Smooth muscle cell (in vitro differentiated cells): ENCODE measurements at regions not wholly inside any gene's neighbourhood (a gene's known extent, or its start where the extent isn't known, plus 50 kb on each side); places are given as distances from the start of the nearest gene placed in this dataset.

Source experiments
- DNase-seq: peaks from one replicate; lab custom pipeline; 2025; ENCODE audit not compliant: unreplicated experiment; lab: John Stamatoyannopoulos, UW
- H2AFZ ChIP-seq: fragments of 200-600 bp; sonication (generic); 2 replicates; pipeline ENCODE4 v1.6.0; 2016; ENCODE audit warnings: antibody characterized with exemption, low read depth, mild to moderate bottlenecking
- H3F3A ChIP-seq: fragments of 200-600 bp; sonication (generic); 2 replicates; pipeline ENCODE4 v1.6.0; 2017; ENCODE audit warnings: antibody characterized with exemption, low read depth
- H3K27ac ChIP-seq: fragments of 200-600 bp; sonication (generic); 2 replicates; pipeline ENCODE4 v1.5.1; 2016; ENCODE audit warnings: low read depth, mild to moderate bottlenecking
- H3K27me3 ChIP-seq: fragments of 200-600 bp; sonication (generic); 2 replicates; pipeline ENCODE4 v1.6.1; 2016; ENCODE audit warnings: low read depth, mild to moderate bottlenecking
- H3K36me3 ChIP-seq: fragments of 200-600 bp; sonication (generic); 2 replicates; pipeline ENCODE4 v1.5.1; 2016; ENCODE audit warnings: low read depth
- H3K4me1 ChIP-seq: fragments of 200-600 bp; sonication (generic); 2 replicates; pipeline ENCODE4 v1.5.1; 2016; ENCODE audit warnings: low read depth
- H3K4me2 ChIP-seq: fragments of 200-600 bp; sonication (generic); 2 replicates; pipeline ENCODE4 v1.6.0; 2016; ENCODE audit warnings: mild to moderate bottlenecking
- H3K4me3 ChIP-seq: fragments of 200-600 bp; sonication (generic); 2 replicates; pipeline ENCODE4 v1.5.1; 2016; ENCODE audit warnings: mild to moderate bottlenecking
- H3K79me2 ChIP-seq: fragments of 200-600 bp; sonication (generic); 2 replicates; pipeline ENCODE4 v1.6.0; 2016; ENCODE audit warnings: low read depth, mild to moderate bottlenecking
- H3K9ac ChIP-seq: fragments of 200-600 bp; sonication (generic); 2 replicates; pipeline ENCODE4 v1.6.0; 2016; ENCODE audit warnings: low read depth
- H3K9me3 ChIP-seq: fragments of 200-600 bp; sonication (generic); replicated peaks from 2 replicates; pipeline ENCODE4 v1.5.1; 2016; ENCODE audit warnings: low read depth
- H4K20me1 ChIP-seq: fragments of 200-600 bp; sonication (generic); 2 replicates; pipeline ENCODE4 v1.6.0; 2016; ENCODE audit warnings: low read depth
- CTCF ChIP-seq: fragments of 200-600 bp; sonication (generic); IDR thresholded peaks from 2 replicates; pipeline ENCODE4 v1.5.1; 2017; ENCODE audit warnings: borderline replicate concordance, mild to moderate bottlenecking, antibody characterized with exemption; ENCODE audit not compliant: insufficient read depth, poor library complexity, severe bottlenecking
- WGBS: methylation state at CpG from one replicate; pipeline ENCODE4 v1.1.7; 2016; ENCODE audit warnings: low lambda C conversion rate; 5-methylcytosine and 5-hydroxymethylcytosine counted together

- Histone ChIP-seq H3K4me2 (no peak overlapping the region), H4K20me1 (no peaks in the 10 kb centered on the region), H2AFZ (no peak overlapping the region), H3K36me3 (no peaks in the 10 kb centered on the region), H3K4me3 (no peak overlapping the region), H3K79me2 (no peaks in the 10 kb centered on the region), H3K4me1 (no peaks in the 10 kb centered on the region), H3K27ac (no peak overlapping the region), H3F3A (no peaks in the 10 kb centered on the region), H3K9me3 (no peaks in the 10 kb centered on the region), H3K9ac (no peak overlapping the region), H3K27me3 (no peaks in the 10 kb centered on the region)
- DNase-seq: no peak
- WGBS: 95% methylated on average over 5 of the region's 5 CpGs
- TF ChIP-seq CTCF: no peak
Observed at GRCh38 chr10:108861181-108861754, 1062.0 kb downstream of the XPNPEP1 start.

- WGBS: 90% methylated on average over 4 of the region's 4 CpGs
- TF ChIP-seq CTCF: no peak
- no peak overlapping the region for H3K4me3 ChIP-seq
- no peaks in the 10 kb centered on the region for H3K4me1 ChIP-seq
- no peaks in the 10 kb centered on the region for H3F3A ChIP-seq
- no peak overlapping the region for H3K9ac ChIP-seq
- H2AFZ ChIP-seq: no peak overlapping the region
- no peaks in the 10 kb centered on the region for H3K36me3 ChIP-seq
- H3K27ac ChIP-seq: no peak overlapping the region
- no peaks in the 10 kb centered on the region for H3K27me3 ChIP-seq
- no peak overlapping the region for H3K4me2 ChIP-seq
- H3K9me3 ChIP-seq: no peaks in the 10 kb centered on the region
- no peak for DNase-seq
- H3K79me2 ChIP-seq: no peaks in the 10 kb centered on the region
- no peaks in the 10 kb centered on the region for H4K20me1 ChIP-seq
Observed at GRCh38 chr10:108852211-108852610, 1071.1 kb downstream of the XPNPEP1 start.

GRCh38 chr10:108850138-108850854, 1073.0 kb downstream of the XPNPEP1 start:
- no peak overlapping the region for H3K27ac ChIP-seq
- no peaks in the 10 kb centered on the region for H3K36me3 ChIP-seq
- H3K4me3 ChIP-seq: no peak overlapping the region
- H3K4me1 ChIP-seq: no peaks in the 10 kb centered on the region
- TF ChIP-seq CTCF: no peak
- no peak for DNase-seq
- no peaks in the 10 kb centered on the region for H4K20me1 ChIP-seq
- WGBS: 100% methylated on average over 1 of the region's 1 CpG
- H3K9ac ChIP-seq: no peak overlapping the region
- H3F3A ChIP-seq: no peaks in the 10 kb centered on the region
- no peak overlapping the region for H2AFZ ChIP-seq
- no peaks in the 10 kb centered on the region for H3K9me3 ChIP-seq
- H3K27me3 ChIP-seq: no peaks in the 10 kb centered on the region
- H3K4me2 ChIP-seq: no peak overlapping the region
- no peaks in the 10 kb centered on the region for H3K79me2 ChIP-seq

- no peak overlapping the region for H3K4me3 ChIP-seq
- H3K9ac ChIP-seq: no peak overlapping the region
- no peak for TF ChIP-seq CTCF
- H3K27ac ChIP-seq: no peak overlapping the region
- H3K36me3 ChIP-seq: no peaks in the 10 kb centered on the region
- H3K27me3 ChIP-seq: no peaks in the 10 kb centered on the region
- H3K79me2 ChIP-seq: no peaks in the 10 kb centered on the region
- no peaks in the 10 kb centered on the region for H3K4me1 ChIP-seq
- H3K9me3 ChIP-seq: no peaks in the 10 kb centered on the region
- H3F3A ChIP-seq: no peaks in the 10 kb centered on the region
- DNase-seq: no peak
- H4K20me1 ChIP-seq: no peaks in the 10 kb centered on the region
- 76% methylated on average over 2 of the region's 2 CpGs for WGBS
- H2AFZ ChIP-seq: no peak overlapping the region
- no peak overlapping the region for H3K4me2 ChIP-seq
Observed at GRCh38 chr10:108849688-108850087, 1073.6 kb downstream of the XPNPEP1 start.
